ENCODE measurements at regions not wholly inside any gene's neighbourhood (a gene's known extent, or its start where the extent isn't known, plus 50 kb on each side); places are given as distances from the start of the nearest gene placed in this dataset.
A peak's percentile ranks its signal among the peaks of the same experiment; 100 is the strongest.

DNA sequence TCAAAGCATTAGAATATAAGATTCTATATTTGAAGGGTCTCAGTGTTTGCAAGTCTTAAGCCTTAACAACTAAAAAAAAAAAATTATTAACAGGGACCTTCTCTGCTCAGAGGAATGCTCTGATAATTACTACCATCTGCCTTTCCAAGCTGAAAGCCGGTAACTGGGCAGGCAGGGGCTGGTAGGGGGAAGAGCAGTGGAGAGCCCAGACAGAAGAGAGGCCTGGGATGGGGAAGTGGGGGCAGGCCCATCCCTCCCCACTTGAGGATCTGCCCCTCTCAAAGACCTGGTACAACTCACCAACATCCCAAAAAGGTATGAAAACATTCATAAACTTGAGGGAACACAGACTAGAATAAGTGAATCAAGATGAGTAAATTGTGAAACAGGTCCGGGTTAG, 113.9 kb downstream of the QDPR start:
- H3K9ac ChIP-seq (ENCODE audit: low read length): no peak overlapping the region
- no peaks in the 10 kb centered on the region for H3K36me3 ChIP-seq (ENCODE audit: control insufficient read depth in 1 of 2, insufficient read depth in 2 of 2, low read length in 2 of 2)
- H3K23ac ChIP-seq (ENCODE audit: low read length): no peak overlapping the region
- no peak overlapping the region for H3K4me3 ChIP-seq (ENCODE audit: low read depth, low read length)
- no peak overlapping the region for H2BK5ac ChIP-seq (ENCODE audit: low read depth, low read length, poor library complexity)
- H4K12ac ChIP-seq (ENCODE audit: low read depth, low read length): no peak overlapping the region
- H2BK12ac ChIP-seq (ENCODE audit: low read length): no peak overlapping the region
- H3K18ac ChIP-seq (ENCODE audit: low read length): no peak overlapping the region
- DNase-seq: no peak
- H3K9me3 ChIP-seq (ENCODE audit: insufficient read depth, low read depth, low read length): peaks cover 2% of the 10 kb centered on the region
- H3K4me1 ChIP-seq (ENCODE audit: control insufficient read depth in 1 of 2, insufficient read depth in 2 of 2, low read length in 2 of 2): no peaks in the 10 kb centered on the region
- no CpG with 5 or more reads among the region's 2 CpGs for WGBS (ENCODE audit: extremely low coverage, insufficient coverage, insufficient read length)
- no peak overlapping the region for H4K91ac ChIP-seq (ENCODE audit: low read depth, low read length)
- no peak overlapping the region for H3K14ac ChIP-seq (ENCODE audit: low read length)
- H2BK120ac ChIP-seq (ENCODE audit: insufficient read depth, low read length, poor library complexity): no peak overlapping the region
- H2AFZ ChIP-seq (ENCODE audit: insufficient read depth, low read length, poor library complexity): no peak overlapping the region
- H2AK5ac ChIP-seq (ENCODE audit: low read length): no peak overlapping the region
- H4K8ac ChIP-seq (ENCODE audit: low read depth, low read length): no peak overlapping the region
- H3K4ac ChIP-seq (ENCODE audit: low read depth, low read length): no peak overlapping the region
- H3K4me2 ChIP-seq (ENCODE audit: low read length): no peak overlapping the region
- H3K79me2 ChIP-seq (ENCODE audit: control insufficient read depth, insufficient read depth, low read length, poor library complexity): no peaks in the 10 kb centered on the region
- H3K27ac ChIP-seq (ENCODE audit: low read depth, low read length): no peak overlapping the region
- no peaks in the 10 kb centered on the region for H3K27me3 ChIP-seq (ENCODE audit: insufficient read depth, low read length)
- H3K79me1 ChIP-seq (ENCODE audit: low read length): no peaks in the 10 kb centered on the region

- Histone ChIP-seq H3K9ac (ENCODE audit: low read length) (no peak overlapping the region), H3K79me2 (ENCODE audit: control insufficient read depth, insufficient read depth, low read length, poor library complexity) (no peaks in the 10 kb centered on the region), H3K27me3 (ENCODE audit: insufficient read depth, low read length) (no peaks in the 10 kb centered on the region), H4K91ac (ENCODE audit: low read depth, low read length) (no peak overlapping the region), H3K9me3 (ENCODE audit: insufficient read depth, low read depth, low read length) (peaks cover 2% of the 10 kb centered on the region), H2BK120ac (ENCODE audit: insufficient read depth, low read length, poor library complexity) (no peak overlapping the region), H3K4me2 (ENCODE audit: low read length) (no peak overlapping the region), H4K8ac (ENCODE audit: low read depth, low read length) (no peak overlapping the region), H3K79me1 (ENCODE audit: low read length) (no peaks in the 10 kb centered on the region), H3K4ac (ENCODE audit: low read depth, low read length) (no peak overlapping the region), H2AFZ (ENCODE audit: insufficient read depth, low read length, poor library complexity) (no peak overlapping the region), H3K36me3 (ENCODE audit: control insufficient read depth in 1 of 2, insufficient read depth in 2 of 2, low read length in 2 of 2) (no peaks in the 10 kb centered on the region), H2BK5ac (ENCODE audit: low read depth, low read length, poor library complexity) (no peak overlapping the region), H3K14ac (ENCODE audit: low read length) (no peak overlapping the region), H3K4me1 (ENCODE audit: control insufficient read depth in 1 of 2, insufficient read depth in 2 of 2, low read length in 2 of 2) (no peaks in the 10 kb centered on the region), H3K23ac (ENCODE audit: low read length) (no peak overlapping the region), H3K4me3 (ENCODE audit: low read depth, low read length) (no peak overlapping the region), H3K18ac (ENCODE audit: low read length) (no peak overlapping the region), H2AK5ac (ENCODE audit: low read length) (no peak overlapping the region), H4K12ac (ENCODE audit: low read depth, low read length) (no peak overlapping the region), H2BK12ac (ENCODE audit: low read length) (no peak overlapping the region), H3K27ac (ENCODE audit: low read depth, low read length) (no peak overlapping the region)
- no peak for DNase-seq
- WGBS (ENCODE audit: extremely low coverage, insufficient coverage, insufficient read length): no CpG with 5 or more reads among the region's 3 CpGs
These were observed 114.3 kb downstream of the QDPR start for GRCh38 chr4:17397611-17398010.

- WGBS (ENCODE audit: extremely low coverage, insufficient coverage, insufficient read length): no CpG with 5 or more reads among the region's 2 CpGs
- Histone ChIP-seq H2AK5ac (ENCODE audit: low read length) (no peak overlapping the region), H3K4me1 (ENCODE audit: control insufficient read depth in 1 of 2, insufficient read depth in 2 of 2, low read length in 2 of 2) (no peaks in the 10 kb centered on the region), H4K91ac (ENCODE audit: low read depth, low read length) (no peak overlapping the region), H3K14ac (ENCODE audit: low read length) (no peak overlapping the region), H2AFZ (ENCODE audit: insufficient read depth, low read length, poor library complexity) (no peak overlapping the region), H3K4ac (ENCODE audit: low read depth, low read length) (no peak overlapping the region), H3K9me3 (ENCODE audit: insufficient read depth, low read depth, low read length) (no peaks in the 10 kb centered on the region), H3K23ac (ENCODE audit: low read length) (no peak overlapping the region), H4K12ac (ENCODE audit: low read depth, low read length) (no peak overlapping the region), H3K79me1 (ENCODE audit: low read length) (no peaks in the 10 kb centered on the region), H3K36me3 (ENCODE audit: control insufficient read depth in 1 of 2, insufficient read depth in 2 of 2, low read length in 2 of 2) (no peaks in the 10 kb centered on the region), H3K9ac (ENCODE audit: low read length) (no peak overlapping the region), H3K4me2 (ENCODE audit: low read length) (no peak overlapping the region), H3K27me3 (ENCODE audit: insufficient read depth, low read length) (no peaks in the 10 kb centered on the region), H2BK5ac (ENCODE audit: low read depth, low read length, poor library complexity) (no peak overlapping the region), H4K8ac (ENCODE audit: low read depth, low read length) (no peak overlapping the region), H3K27ac (ENCODE audit: low read depth, low read length) (no peak overlapping the region), H2BK120ac (ENCODE audit: insufficient read depth, low read length, poor library complexity) (no peak overlapping the region), H3K18ac (ENCODE audit: low read length) (no peak overlapping the region), H3K79me2 (ENCODE audit: control insufficient read depth, insufficient read depth, low read length, poor library complexity) (no peaks in the 10 kb centered on the region), H3K4me3 (ENCODE audit: low read depth, low read length) (no peak overlapping the region), H2BK12ac (ENCODE audit: low read length) (no peak overlapping the region)
- DNase-seq: peak in 1 of 2 donors; percentile 21
These were observed 126.5 kb downstream of the QDPR start for GRCh38 chr4:17385403-17385802.

DNA sequence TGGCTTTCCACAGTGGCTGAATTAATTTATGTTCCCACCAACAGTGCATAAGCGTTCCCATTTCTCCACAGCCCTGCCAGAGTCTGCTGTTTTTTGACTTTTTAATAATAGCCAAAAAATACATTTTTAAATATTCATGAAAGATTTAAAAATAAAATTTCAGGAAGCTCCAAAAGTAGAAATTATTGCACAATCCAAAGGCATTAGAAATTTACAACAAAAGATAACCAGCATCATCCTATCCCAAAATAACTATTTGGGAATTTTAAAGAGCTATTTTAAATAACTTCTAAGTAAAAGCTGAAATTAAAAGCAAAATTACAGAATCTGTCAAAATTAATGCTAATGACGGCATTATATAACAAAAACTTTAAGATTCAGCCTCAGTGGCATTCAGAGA, 131.5 kb downstream of the QDPR start:
- Histone ChIP-seq H3K4me3 (ENCODE audit: low read depth, low read length) (no peak overlapping the region), H4K91ac (ENCODE audit: low read depth, low read length) (no peak overlapping the region), H3K27ac (ENCODE audit: low read depth, low read length) (no peak overlapping the region), H2AK5ac (ENCODE audit: low read length) (no peak overlapping the region), H3K4ac (ENCODE audit: low read depth, low read length) (no peak overlapping the region), H4K8ac (ENCODE audit: low read depth, low read length) (no peak overlapping the region), H3K79me2 (ENCODE audit: control insufficient read depth, insufficient read depth, low read length, poor library complexity) (no peaks in the 10 kb centered on the region), H4K12ac (ENCODE audit: low read depth, low read length) (no peak overlapping the region), H2AFZ (ENCODE audit: insufficient read depth, low read length, poor library complexity) (no peak overlapping the region), H3K9me3 (ENCODE audit: insufficient read depth, low read depth, low read length) (no peaks in the 10 kb centered on the region), H3K4me1 (ENCODE audit: control insufficient read depth in 1 of 2, insufficient read depth in 2 of 2, low read length in 2 of 2) (no peaks in the 10 kb centered on the region), H3K14ac (ENCODE audit: low read length) (no peak overlapping the region), H3K9ac (ENCODE audit: low read length) (no peak overlapping the region), H2BK12ac (ENCODE audit: low read length) (no peak overlapping the region), H3K4me2 (ENCODE audit: low read length) (no peak overlapping the region), H3K27me3 (ENCODE audit: insufficient read depth, low read length) (no peaks in the 10 kb centered on the region), H2BK120ac (ENCODE audit: insufficient read depth, low read length, poor library complexity) (no peak overlapping the region), H3K36me3 (ENCODE audit: control insufficient read depth in 1 of 2, insufficient read depth in 2 of 2, low read length in 2 of 2) (no peaks in the 10 kb centered on the region), H3K23ac (ENCODE audit: low read length) (no peak overlapping the region), H3K79me1 (ENCODE audit: low read length) (no peaks in the 10 kb centered on the region), H2BK5ac (ENCODE audit: low read depth, low read length, poor library complexity) (no peak overlapping the region), H3K18ac (ENCODE audit: low read length) (no peak overlapping the region)
- WGBS (ENCODE audit: extremely low coverage, insufficient coverage, insufficient read length): no CpG with 5 or more reads among the region's 2 CpGs
- DNase-seq: no peak
